Fibroblast of skin of left biceps (primary cell): ENCODE measurements at regions not wholly inside any gene's neighbourhood (a gene's known extent, or its start where the extent isn't known, plus 50 kb on each side); places are given as distances from the start of the nearest gene placed in this dataset.

Experiments used
- DNase-seq, 2 experiments: peaks; one replicate each; pipeline ENCODE4 v3.0.0-alpha.2; 2013; ENCODE audit warnings: low read depth in 2 of 2

GRCh38 chr11:119855066-119855465, 126.1 kb upstream of the NECTIN1 start:
- DNase-seq, result no peak

GRCh38 chr11:119854521-119854920, 125.5 kb upstream of the NECTIN1 start:
- no peak for DNase-seq

GRCh38 chr11:119853581-119854360, 124.8 kb upstream of the NECTIN1 start:
- DNase-seq, result no peak

- no peak for DNase-seq
Observed at GRCh38 chr11:119852741-119853140, 123.7 kb upstream of the NECTIN1 start.

- DNase-seq, result no peak
Observed at GRCh38 chr11:119850822-119851409, 121.9 kb upstream of the NECTIN1 start.

- DNase-seq, result no peak
Observed at GRCh38 chr11:119849872-119850271, 120.9 kb upstream of the NECTIN1 start.

GRCh38 chr11:119847853-119848252, 118.9 kb upstream of the NECTIN1 start:
- no peak for DNase-seq

- no peak for DNase-seq
Observed at GRCh38 chr11:119846374-119846773, 117.4 kb upstream of the NECTIN1 start.

GRCh38 chr11:119845756-119846155, 116.8 kb upstream of the NECTIN1 start:
- no peak for DNase-seq

GRCh38 chr11:119845305-119845704, 116.3 kb upstream of the NECTIN1 start:
- no peak for DNase-seq

- no peak for DNase-seq
Observed at GRCh38 chr11:119844808-119845207, 115.8 kb upstream of the NECTIN1 start.

- DNase-seq, result no peak
Observed at GRCh38 chr11:119843877-119844276, 114.9 kb upstream of the NECTIN1 start.

- DNase-seq, result no peak
Observed at GRCh38 chr11:119842731-119843130, 113.7 kb upstream of the NECTIN1 start.

GRCh38 chr11:119839476-119840133, 110.6 kb upstream of the NECTIN1 start:
- no peak for DNase-seq

GRCh38 chr11:119835753-119836152, 106.8 kb upstream of the NECTIN1 start:
- no peak for DNase-seq

GRCh38 chr11:119832202-119832935, 103.4 kb upstream of the NECTIN1 start:
- DNase-seq, result peak; percentile 12 to 21

GRCh38 chr11:119831011-119831410, 102.0 kb upstream of the NECTIN1 start:
- no peak for DNase-seq

GRCh38 chr11:119830400-119830799, 101.4 kb upstream of the NECTIN1 start:
- DNase-seq, result no peak

GRCh38 chr11:119829402-119829801, 100.4 kb upstream of the NECTIN1 start:
- no peak for DNase-seq

- DNase-seq, result no peak
Observed at GRCh38 chr11:119828819-119829218, 99.8 kb upstream of the NECTIN1 start.

- DNase-seq, result no peak
Observed at GRCh38 chr11:119828006-119828405, 99.0 kb upstream of the NECTIN1 start.

- no peak for DNase-seq
Observed at GRCh38 chr11:119827113-119827512, 98.1 kb upstream of the NECTIN1 start.
